Astrocyte (in vitro differentiated cells and primary cell): ENCODE measurements at regions not wholly inside any gene's neighbourhood (a gene's known extent, or its start where the extent isn't known, plus 50 kb on each side); places are given as distances from the start of the nearest gene placed in this dataset.

ENCODE experiments used
- DNase-seq: peaks from one replicate; pipeline ENCODE4 v3.0.0-alpha.2; 2010; ENCODE audit warnings: low read depth
- FAIRE-seq: peaks from 2 replicates; lab custom pipeline; 2011; peaks lifted over from hg19 to GRCh38; lab: Jason Lieb, UNC
- H2AFZ ChIP-seq: 2 replicates; pipeline ENCODE4 v1.6.0; 2012; ENCODE audit warnings: low read depth, low read length, inconsistent platforms
- H3K27ac ChIP-seq: 2 replicates; pipeline ENCODE4 v1.5.1; 2011; ENCODE audit warnings: low read depth, low read length, inconsistent platforms
- H3K27me3 ChIP-seq: 2 replicates; pipeline ENCODE4 v1.6.0; 2011; ENCODE audit warnings: low read length, inconsistent platforms; ENCODE audit not compliant: insufficient read depth
- H3K36me3 ChIP-seq: 2 replicates; pipeline ENCODE4 v1.5.1; 2011; ENCODE audit warnings: low read length, inconsistent platforms; ENCODE audit not compliant: insufficient read depth
- H3K4me1 ChIP-seq: 2 replicates; pipeline ENCODE4 v1.5.1; 2011; ENCODE audit warnings: low read length, inconsistent platforms; ENCODE audit not compliant: insufficient read depth
- H3K4me2 ChIP-seq: 2 replicates; pipeline ENCODE4 v1.6.0; 2012; ENCODE audit warnings: low read length, inconsistent platforms
- H3K4me3 ChIP-seq: 2 replicates; pipeline ENCODE4 v1.5.1; 2011; ENCODE audit warnings: low read depth, mild to moderate bottlenecking, low read length, inconsistent platforms; ENCODE audit not compliant: insufficient read depth
- H3K79me2 ChIP-seq: 2 replicates; pipeline ENCODE4 v1.6.0; 2012; ENCODE audit warnings: mild to moderate bottlenecking, low read length, inconsistent platforms; ENCODE audit not compliant: insufficient read depth
- H3K9ac ChIP-seq: 2 replicates; pipeline ENCODE4 v1.6.0; 2012; ENCODE audit warnings: mild to moderate bottlenecking, low read length, inconsistent platforms
- H3K9me3 ChIP-seq: 2 replicates; pipeline ENCODE4 v1.5.1; 2012; ENCODE audit warnings: low read depth, mild to moderate bottlenecking, low read length, inconsistent platforms; ENCODE audit not compliant: insufficient read depth
- H4K20me1 ChIP-seq: 2 replicates; pipeline ENCODE4 v1.6.0; 2012; ENCODE audit warnings: low read length, inconsistent platforms; ENCODE audit not compliant: insufficient read depth
- H3K27ac Mint-ChIP-seq: one replicate; pipeline ENCODE4 v1.8.0; 2021; ENCODE audit warnings: mild to moderate bottlenecking, mixed read lengths; ENCODE audit not compliant: unreplicated experiment
- H3K27me3 Mint-ChIP-seq: one replicate; pipeline ENCODE4 v1.8.0; 2021; ENCODE audit warnings: low read depth, mixed read lengths; ENCODE audit not compliant: unreplicated experiment
- H3K36me3 Mint-ChIP-seq: one replicate; pipeline ENCODE4 v1.8.0; 2021; ENCODE audit warnings: low read depth, mixed read lengths; ENCODE audit not compliant: unreplicated experiment
- H3K4me1 Mint-ChIP-seq: one replicate; pipeline ENCODE4 v1.8.0; 2021; ENCODE audit warnings: low read depth, mixed read lengths; ENCODE audit not compliant: unreplicated experiment
- H3K4me3 Mint-ChIP-seq: one replicate; pipeline ENCODE4 v1.8.0; 2021; ENCODE audit warnings: mild to moderate bottlenecking, moderate library complexity, mixed read lengths; ENCODE audit not compliant: unreplicated experiment
- H3K9me3 Mint-ChIP-seq: one replicate; pipeline ENCODE4 v1.8.0; 2021; ENCODE audit warnings: mild to moderate bottlenecking, mixed read lengths; ENCODE audit not compliant: unreplicated experiment
- CTCF ChIP-seq: IDR thresholded peaks from 2 replicates; pipeline ENCODE4 v1.5.1; 2011; ENCODE audit warnings: low read depth, mild to moderate bottlenecking, inconsistent platforms, low read length, moderate library complexity; ENCODE audit not compliant: insufficient read depth
- EZH2 ChIP-seq: IDR thresholded peaks from 2 replicates; pipeline ENCODE4 v1.6.1; 2012; ENCODE audit warnings: mild to moderate bottlenecking, low read length, inconsistent platforms; ENCODE audit not compliant: insufficient read depth

GRCh38 chr11:97637701-97638100 is 1247.9 kb downstream of the JRKL start:
- Histone ChIP-seq H3K4me2 (no peak overlapping the region), H3K4me1 (no peaks in the 10 kb centered on the region), H3K9ac (no peak overlapping the region), H4K20me1 (no peaks in the 10 kb centered on the region), H3K27ac (no peak overlapping the region), H3K4me3 (no peak overlapping the region), H3K36me3 (no peaks in the 10 kb centered on the region), H3K9me3 (no peaks in the 10 kb centered on the region), H2AFZ (no peak overlapping the region), H3K79me2 (no peaks in the 10 kb centered on the region), H3K27me3 (no peaks in the 10 kb centered on the region)
- Mint-ChIP-seq H3K27me3 (no peaks in the 10 kb centered on the region), H3K4me3 (no peak overlapping the region), H3K27ac (no peak overlapping the region), H3K4me1 (no peaks in the 10 kb centered on the region), H3K36me3 (no peaks in the 10 kb centered on the region), H3K9me3 (peaks cover 18% of the 10 kb centered on the region)
- TF ChIP-seq CTCF (no peak), EZH2 (no peak)
- DNase-seq (no peak), FAIRE-seq (no peak)

DNA sequence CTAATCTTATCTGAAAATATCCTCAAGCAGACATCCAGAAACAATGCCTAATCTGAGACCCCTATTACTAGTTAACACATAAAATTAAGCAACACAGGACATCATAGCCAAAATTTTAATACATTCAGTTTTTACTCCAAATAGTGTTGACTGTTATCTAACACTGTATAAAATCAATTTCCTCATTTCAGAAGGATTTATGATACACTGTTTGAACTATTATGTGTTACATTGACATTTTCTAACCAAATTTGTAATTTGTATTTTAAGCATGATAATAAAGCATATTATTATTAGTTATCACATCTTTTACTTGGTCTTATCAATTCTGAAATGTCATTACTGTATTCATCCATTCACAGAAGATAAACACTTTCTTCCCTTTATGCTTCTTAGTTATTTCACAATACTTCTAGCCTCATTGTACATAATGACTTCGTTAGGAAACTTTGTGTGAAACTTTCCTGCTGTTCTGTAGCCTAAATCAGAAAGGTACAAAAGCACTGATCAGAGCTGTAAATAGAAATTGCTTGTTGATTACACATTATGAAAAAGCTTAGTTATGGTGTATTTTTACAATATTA is 1248.9 kb downstream of the JRKL start:
- Histone ChIP-seq H3K4me1 (no peaks in the 10 kb centered on the region), H3K4me3 (no peak overlapping the region), H4K20me1 (no peaks in the 10 kb centered on the region), H3K27me3 (no peaks in the 10 kb centered on the region), H3K9me3 (no peaks in the 10 kb centered on the region), H3K36me3 (no peaks in the 10 kb centered on the region), H3K9ac (no peak overlapping the region), H3K4me2 (no peak overlapping the region), H3K79me2 (no peaks in the 10 kb centered on the region), H3K27ac (no peak overlapping the region), H2AFZ (no peak overlapping the region)
- no peak overlapping the region for H3K4me3 Mint-ChIP-seq
- no peaks in the 10 kb centered on the region for H3K36me3 Mint-ChIP-seq
- H3K27ac Mint-ChIP-seq = no peak overlapping the region
- H3K9me3 Mint-ChIP-seq = peaks cover 14% of the 10 kb centered on the region
- no peak for FAIRE-seq
- H3K4me1 Mint-ChIP-seq = no peaks in the 10 kb centered on the region
- TF ChIP-seq CTCF (no peak), EZH2 (no peak)
- no peak for DNase-seq
- no peaks in the 10 kb centered on the region for H3K27me3 Mint-ChIP-seq

DNA sequence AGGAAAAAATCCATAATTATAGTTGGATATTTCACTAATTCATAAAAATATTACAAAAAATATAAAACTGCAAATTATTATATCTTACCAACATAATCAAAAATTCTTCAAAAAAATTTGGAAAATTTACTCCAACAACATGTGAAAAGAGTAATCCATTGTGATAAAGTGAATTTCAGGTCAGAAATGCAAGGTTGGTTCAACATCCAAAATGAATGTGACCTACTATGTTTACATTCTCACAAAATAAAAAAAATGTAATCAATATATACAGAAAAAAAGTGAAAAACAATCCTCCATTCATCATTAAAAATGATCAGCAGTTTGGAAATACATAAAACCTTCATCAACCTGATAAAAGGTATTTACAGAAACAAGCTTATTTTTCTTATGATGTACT is 1252.2 kb downstream of the JRKL start:
- Mint-ChIP-seq H3K27me3 (no peaks in the 10 kb centered on the region), H3K4me3 (no peak overlapping the region), H3K9me3 (peaks cover 1% of the 10 kb centered on the region), H3K4me1 (no peaks in the 10 kb centered on the region), H3K27ac (no peak overlapping the region), H3K36me3 (no peaks in the 10 kb centered on the region)
- no peak overlapping the region for H3K27ac ChIP-seq
- DNase-seq = no peak
- H3K27me3 ChIP-seq = no peaks in the 10 kb centered on the region
- no peaks in the 10 kb centered on the region for H3K79me2 ChIP-seq
- no peak for TF ChIP-seq CTCF
- TF ChIP-seq EZH2 = no peak
- H2AFZ ChIP-seq = no peak overlapping the region
- no peak overlapping the region for H3K9ac ChIP-seq
- H3K4me3 ChIP-seq = no peak overlapping the region
- no peaks in the 10 kb centered on the region for H4K20me1 ChIP-seq
- no peaks in the 10 kb centered on the region for H3K9me3 ChIP-seq
- no peaks in the 10 kb centered on the region for H3K36me3 ChIP-seq
- no peak overlapping the region for H3K4me2 ChIP-seq
- no peak for FAIRE-seq
- no peaks in the 10 kb centered on the region for H3K4me1 ChIP-seq
